Stomach smooth muscle (tissue), 2 donors: ENCODE measurements at regions not wholly inside any gene's neighbourhood (a gene's known extent, or its start where the extent isn't known, plus 50 kb on each side); places are given as distances from the start of the nearest gene placed in this dataset.

Experiments used
- H3K27ac ChIP-seq: one replicate; pipeline ENCODE4 v1.7.0; 2013; ENCODE audit warnings: mild to moderate bottlenecking, low read length, inconsistent platforms
- H3K27me3 ChIP-seq, 2 donors: one replicate each; pipeline ENCODE4 v1.7.0; 2013; ENCODE audit warnings: low read length in 2 of 2; ENCODE audit not compliant: insufficient read depth in 2 of 2, control insufficient read depth in 1 of 2
- H3K36me3 ChIP-seq, 2 donors: one replicate each; pipeline ENCODE4 v1.7.0; 2013; ENCODE audit warnings: low read length in 2 of 2; ENCODE audit not compliant: control insufficient read depth in 2 of 2, insufficient read depth in 2 of 2
- H3K4me1 ChIP-seq: one replicate; pipeline ENCODE4 v1.7.0; 2013; ENCODE audit warnings: low read length; ENCODE audit not compliant: control insufficient read depth, insufficient read depth
- H3K4me3 ChIP-seq, 2 donors: one replicate each; pipeline ENCODE4 v1.7.0; 2013; ENCODE audit warnings: low read length in 2 of 2
- H3K9ac ChIP-seq, 2 donors: one replicate each; pipeline ENCODE4 v1.7.0; 2013; ENCODE audit warnings: low read length in 2 of 2, mild to moderate bottlenecking in 1 of 2
- H3K9me3 ChIP-seq, 2 donors: one replicate each; pipeline ENCODE4 v1.7.0; 2013; ENCODE audit warnings: low read length in 2 of 2; ENCODE audit not compliant: control insufficient read depth in 2 of 2
- donor health status: healthy.
- donor health status: Pancreatic carcinoma.

GRCh38 chr4:137663251-137664045 is 131.2 kb upstream of the PCDH18 start:
- peak overlapping the region; percentile 53 for H3K27ac ChIP-seq
- no peaks in the 10 kb centered on the region for H3K27me3 ChIP-seq
- H3K36me3 ChIP-seq: no peaks in the 10 kb centered on the region
- H3K4me3 ChIP-seq: peak overlapping the region in 1 of 2 donors; percentile 44
- peaks cover 9% of the 10 kb centered on the region for H3K4me1 ChIP-seq
- no peak overlapping the region for H3K9ac ChIP-seq
- H3K9me3 ChIP-seq: no peaks in the 10 kb centered on the region

DNA sequence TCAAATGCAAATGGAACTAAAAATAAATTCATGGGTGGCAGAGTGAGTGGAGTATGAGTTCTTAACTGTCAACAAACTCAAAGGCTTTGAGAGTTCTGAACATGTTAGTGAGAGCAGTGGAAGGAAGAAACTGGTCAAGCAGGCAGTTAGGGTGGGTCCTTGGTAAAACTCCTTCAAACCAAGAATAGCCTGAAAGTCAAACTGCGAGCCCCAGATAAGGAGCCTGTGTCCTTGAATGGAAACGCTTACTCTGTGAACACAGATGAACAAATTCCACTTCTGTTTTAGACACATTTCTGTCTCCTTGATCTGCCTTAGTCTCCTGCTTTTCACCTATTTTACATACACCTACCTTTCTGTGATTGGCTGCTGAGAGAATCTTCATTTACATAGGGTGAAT is 129.4 kb upstream of the PCDH18 start:
- H3K27ac ChIP-seq: no peak overlapping the region
- no peaks in the 10 kb centered on the region for H3K36me3 ChIP-seq
- no peak overlapping the region for H3K9ac ChIP-seq
- H3K9me3 ChIP-seq: no peaks in the 10 kb centered on the region
- H3K4me3 ChIP-seq: no peak overlapping the region
- H3K27me3 ChIP-seq: no peaks in the 10 kb centered on the region
- H3K4me1 ChIP-seq: peaks cover 9% of the 10 kb centered on the region

DNA sequence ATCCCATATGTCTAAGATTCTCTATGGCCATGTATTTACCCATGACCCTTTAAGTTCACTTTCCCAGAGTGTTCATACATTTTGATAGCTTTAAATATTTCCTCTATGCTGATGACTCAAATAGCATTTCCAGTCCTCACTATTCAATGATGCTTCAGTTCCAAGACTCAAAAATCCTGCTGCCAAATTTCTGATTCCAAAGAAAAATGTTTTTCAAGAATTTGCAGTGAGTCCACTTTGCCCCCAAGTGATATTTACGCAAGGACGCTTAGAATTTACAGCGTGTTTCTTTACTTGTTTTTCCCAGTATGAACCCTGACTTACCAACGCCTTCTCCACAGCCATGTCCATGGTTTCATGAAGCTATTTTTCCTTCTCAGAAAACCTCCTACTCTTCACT is 127.9 kb upstream of the PCDH18 start:
- H3K36me3 ChIP-seq: no peaks in the 10 kb centered on the region
- peaks cover 9% of the 10 kb centered on the region for H3K4me1 ChIP-seq
- H3K4me3 ChIP-seq: no peak overlapping the region
- H3K9ac ChIP-seq: no peak overlapping the region
- no peaks in the 10 kb centered on the region for H3K27me3 ChIP-seq
- H3K27ac ChIP-seq: no peak overlapping the region
- H3K9me3 ChIP-seq: no peaks in the 10 kb centered on the region

GRCh38 chr4:137659431-137659830 is 127.1 kb upstream of the PCDH18 start:
- Histone ChIP-seq H3K27ac (no peak overlapping the region), H3K9ac (no peak overlapping the region), H3K4me1 (peaks cover 9% of the 10 kb centered on the region), H3K27me3 (no peaks in the 10 kb centered on the region), H3K9me3 (no peaks in the 10 kb centered on the region), H3K36me3 (no peaks in the 10 kb centered on the region), H3K4me3 (no peak overlapping the region)

GRCh38 chr4:137656661-137657060 is 124.4 kb upstream of the PCDH18 start:
- Histone ChIP-seq H3K4me3 (no peak overlapping the region), H3K9ac (no peak overlapping the region), H3K4me1 (no peaks in the 10 kb centered on the region), H3K27me3 (no peaks in the 10 kb centered on the region), H3K9me3 (no peaks in the 10 kb centered on the region), H3K27ac (no peak overlapping the region), H3K36me3 (no peaks in the 10 kb centered on the region)

GRCh38 chr4:137655302-137655701 is 123.0 kb upstream of the PCDH18 start:
- Histone ChIP-seq H3K4me1 (no peaks in the 10 kb centered on the region), H3K27ac (no peak overlapping the region)

GRCh38 chr4:137651128-137651527 is 118.8 kb upstream of the PCDH18 start:
- Histone ChIP-seq H3K36me3 (no peaks in the 10 kb centered on the region), H3K27me3 (no peaks in the 10 kb centered on the region), H3K4me3 (no peak overlapping the region), H3K9me3 (no peaks in the 10 kb centered on the region), H3K9ac (no peak overlapping the region), H3K4me1 (no peaks in the 10 kb centered on the region), H3K27ac (no peak overlapping the region)

More at GRCh38 chr4:137655302-137655701, 123.0 kb upstream of the PCDH18 start:
- no peak overlapping the region for H3K4me3 ChIP-seq
- H3K27me3 ChIP-seq: no peaks in the 10 kb centered on the region
- H3K9me3 ChIP-seq: no peaks in the 10 kb centered on the region
- H3K36me3 ChIP-seq: no peaks in the 10 kb centered on the region
- H3K9ac ChIP-seq: no peak overlapping the region

GRCh38 chr4:137649711-137650450 is 117.6 kb upstream of the PCDH18 start:
- no peak overlapping the region for H3K27ac ChIP-seq
- no peaks in the 10 kb centered on the region for H3K9me3 ChIP-seq
- no peaks in the 10 kb centered on the region for H3K27me3 ChIP-seq
- H3K9ac ChIP-seq: no peak overlapping the region
- H3K36me3 ChIP-seq: no peaks in the 10 kb centered on the region
- no peaks in the 10 kb centered on the region for H3K4me1 ChIP-seq
- no peak overlapping the region for H3K4me3 ChIP-seq

DNA sequence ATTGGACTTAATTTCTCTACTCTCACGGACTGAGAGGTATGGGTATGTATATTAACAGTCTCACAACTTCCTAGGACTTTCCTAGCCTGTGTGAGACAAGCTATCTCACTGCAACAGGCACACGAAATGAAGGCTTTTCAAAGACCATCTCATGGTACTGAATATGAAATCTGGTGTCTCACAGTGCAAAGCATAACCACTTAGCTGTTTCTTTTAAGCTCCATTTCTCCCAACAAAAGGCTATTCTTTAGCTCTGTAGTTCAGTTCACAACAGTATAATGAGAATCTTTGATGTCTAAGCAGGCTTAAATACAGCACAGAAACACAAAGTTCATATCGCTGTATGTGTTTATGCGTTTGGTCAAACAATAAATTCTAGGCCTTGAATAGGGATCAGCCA is 116.2 kb upstream of the PCDH18 start:
- H3K27me3 ChIP-seq: no peaks in the 10 kb centered on the region
- no peaks in the 10 kb centered on the region for H3K9me3 ChIP-seq
- H3K36me3 ChIP-seq: no peaks in the 10 kb centered on the region
- H3K9ac ChIP-seq: no peak overlapping the region
- H3K27ac ChIP-seq: no peak overlapping the region
- no peak overlapping the region for H3K4me3 ChIP-seq
- no peaks in the 10 kb centered on the region for H3K4me1 ChIP-seq

- H3K36me3 ChIP-seq: no peaks in the 10 kb centered on the region
- no peak overlapping the region for H3K4me3 ChIP-seq
Observed at GRCh38 chr4:137647375-137647774, 115.1 kb upstream of the PCDH18 start.

GRCh38 chr4:137644201-137644600 is 111.9 kb upstream of the PCDH18 start:
- Histone ChIP-seq H3K36me3 (no peaks in the 10 kb centered on the region), H3K27me3 (no peaks in the 10 kb centered on the region), H3K9me3 (no peaks in the 10 kb centered on the region), H3K4me3 (no peak overlapping the region), H3K27ac (no peak overlapping the region), H3K9ac (no peak overlapping the region), H3K4me1 (no peaks in the 10 kb centered on the region)

More at GRCh38 chr4:137647375-137647774, 115.1 kb upstream of the PCDH18 start:
- H3K27me3 ChIP-seq: no peaks in the 10 kb centered on the region
- H3K9me3 ChIP-seq: no peaks in the 10 kb centered on the region
- H3K4me1 ChIP-seq: no peaks in the 10 kb centered on the region
- no peak overlapping the region for H3K27ac ChIP-seq
- no peak overlapping the region for H3K9ac ChIP-seq
